SJSA1 (cell line): ENCODE measurements at regions not wholly inside any gene's neighbourhood (a gene's known extent, or its start where the extent isn't known, plus 50 kb on each side); places are given as distances from the start of the nearest gene placed in this dataset.
A peak's percentile ranks its signal among the peaks of the same experiment; 100 is the strongest.
"Not testable (repeated sequence)": the region's sequence is repeated elsewhere in the genome, so short reads cannot be mapped to it uniquely, and the experiment has no call there.

Experiments used
- DNase-seq, 2 experiments: peaks; one replicate each; pipeline ENCODE4 v3.0.0-alpha.2; 2015 to 2020; ENCODE audit warnings: low spot score in 2 of 2, low read depth in 1 of 2
- H3K27ac ChIP-seq: fragments of 250-450 bp; sonication (Bioruptor Pico); 2 replicates; pipeline ENCODE4 v1.5.1; 2020; ENCODE audit warnings: mild to moderate bottlenecking, moderate library complexity
- H3K27me3 ChIP-seq: fragments of 250-450 bp; sonication (Bioruptor Pico); replicated peaks from 2 replicates; pipeline ENCODE4 v1.5.1; 2020; ENCODE audit warnings: mild to moderate bottlenecking, moderate library complexity
- H3K36me3 ChIP-seq: fragments of 250-450 bp; sonication (Bioruptor Pico); 2 replicates; pipeline ENCODE4 v1.5.1; 2020; ENCODE audit warnings: mild to moderate bottlenecking
- H3K4me1 ChIP-seq: fragments of 250-450 bp; sonication (Bioruptor Pico); replicated peaks from 2 replicates; pipeline ENCODE4 v1.6.1; 2021; ENCODE audit warnings: mild to moderate bottlenecking
- H3K4me3 ChIP-seq: fragments of 250-450 bp; sonication (Bioruptor Pico); 2 replicates; pipeline ENCODE4 v1.5.1; 2020; ENCODE audit warnings: mild to moderate bottlenecking
- H3K9me3 ChIP-seq: fragments of 250-450 bp; sonication (Bioruptor Pico); replicated peaks from 2 replicates; pipeline ENCODE4 v1.5.1; 2020; ENCODE audit warnings: mild to moderate bottlenecking

GRCh38 chr12:58313091-58313855 is 371.9 kb downstream of the ATP23 start:
- H3K36me3 ChIP-seq: no peaks in the 10 kb centered on the region
- H3K27me3 ChIP-seq: no peaks in the 10 kb centered on the region
- H3K4me3 ChIP-seq: no peak overlapping the region
- DNase-seq: peak in 1 of 2 experiments; percentile 62
- no peaks in the 10 kb centered on the region for H3K9me3 ChIP-seq
- H3K27ac ChIP-seq: peak overlapping the region; percentile 73
- peaks cover 43% of the 10 kb centered on the region for H3K4me1 ChIP-seq

GRCh38 chr12:58314610-58315009 is 373.2 kb downstream of the ATP23 start:
- DNase-seq: no peak
- Histone ChIP-seq H3K36me3 (no peaks in the 10 kb centered on the region), H3K27ac (no peak overlapping the region)

GRCh38 chr12:58316926-58317325 is 375.6 kb downstream of the ATP23 start:
- H3K36me3 ChIP-seq: no peaks in the 10 kb centered on the region
- peaks cover 21% of the 10 kb centered on the region for H3K4me1 ChIP-seq
- H3K4me3 ChIP-seq: no peak overlapping the region
- H3K27ac ChIP-seq: no peak overlapping the region
- H3K27me3 ChIP-seq: no peaks in the 10 kb centered on the region
- no peaks in the 10 kb centered on the region for H3K9me3 ChIP-seq
- no peak for DNase-seq

More at GRCh38 chr12:58314610-58315009, 373.2 kb downstream of the ATP23 start:
- H3K4me1 ChIP-seq: peaks cover 39% of the 10 kb centered on the region
- H3K27me3 ChIP-seq: no peaks in the 10 kb centered on the region
- no peaks in the 10 kb centered on the region for H3K9me3 ChIP-seq
- H3K4me3 ChIP-seq: no peak overlapping the region

GRCh38 chr12:58321414-58321813 is 380.0 kb downstream of the ATP23 start:
- Histone ChIP-seq H3K27ac (no peak overlapping the region), H3K4me1 (no peaks in the 10 kb centered on the region)

GRCh38 chr12:58323676-58324075 is 382.3 kb downstream of the ATP23 start:
- H3K4me3 ChIP-seq: no peak overlapping the region
- DNase-seq: no peak
- no peaks in the 10 kb centered on the region for H3K4me1 ChIP-seq
- H3K36me3 ChIP-seq: no peaks in the 10 kb centered on the region
- no peaks in the 10 kb centered on the region for H3K27me3 ChIP-seq
- no peak overlapping the region for H3K27ac ChIP-seq
- no peaks in the 10 kb centered on the region for H3K9me3 ChIP-seq

More at GRCh38 chr12:58321414-58321813, 380.0 kb downstream of the ATP23 start:
- H3K4me3 ChIP-seq: no peak overlapping the region
- H3K27me3 ChIP-seq: no peaks in the 10 kb centered on the region
- no peaks in the 10 kb centered on the region for H3K9me3 ChIP-seq
- H3K36me3 ChIP-seq: no peaks in the 10 kb centered on the region
- DNase-seq: no peak

GRCh38 chr12:58325561-58325960 is 384.2 kb downstream of the ATP23 start:
- no peak overlapping the region for H3K27ac ChIP-seq
- DNase-seq: no peak
- H3K9me3 ChIP-seq: no peaks in the 10 kb centered on the region
- H3K36me3 ChIP-seq: no peaks in the 10 kb centered on the region
- no peaks in the 10 kb centered on the region for H3K27me3 ChIP-seq
- H3K4me3 ChIP-seq: no peak overlapping the region
- H3K4me1 ChIP-seq: no peaks in the 10 kb centered on the region

GRCh38 chr12:58326534-58326933 is 385.2 kb downstream of the ATP23 start:
- Histone ChIP-seq H3K27ac (no peak overlapping the region), H3K27me3 (no peaks in the 10 kb centered on the region), H3K4me1 (no peaks in the 10 kb centered on the region), H3K9me3 (no peaks in the 10 kb centered on the region), H3K36me3 (no peaks in the 10 kb centered on the region), H3K4me3 (no peak overlapping the region)
- DNase-seq: no peak

GRCh38 chr12:58336581-58337242 is 395.3 kb downstream of the ATP23 start:
- H3K36me3 ChIP-seq, H3K9me3 ChIP-seq, H3K27me3 ChIP-seq, H3K4me3 ChIP-seq, H3K27ac ChIP-seq, H3K4me1 ChIP-seq: not testable (repeated sequence)
- DNase-seq: peak in 1 of 2 experiments; percentile 55

- H3K4me1 ChIP-seq: peaks cover 12% of the 10 kb centered on the region; the same call in 1 of the 2 replicates
- not testable (repeated sequence) for H3K4me3 ChIP-seq, H3K27me3 ChIP-seq, DNase-seq, H3K36me3 ChIP-seq, H3K9me3 ChIP-seq, H3K27ac ChIP-seq
Observed at GRCh38 chr12:58337539-58337938, 396.2 kb downstream of the ATP23 start.

GRCh38 chr12:58341791-58342190 is 400.4 kb downstream of the ATP23 start:
- Histone ChIP-seq H3K27ac (no peak overlapping the region), H3K4me1 (peaks cover 11% of the 10 kb centered on the region; the same call in 1 of the 2 replicates), H3K27me3 (no peaks in the 10 kb centered on the region), H3K36me3 (no peaks in the 10 kb centered on the region), H3K4me3 (no peak overlapping the region), H3K9me3 (no peaks in the 10 kb centered on the region)
- DNase-seq: no peak

GRCh38 chr12:58342736-58343135 is 401.4 kb downstream of the ATP23 start:
- Histone ChIP-seq H3K4me1 (peaks cover 6% of the 10 kb centered on the region; the same call in 1 of the 2 replicates), H3K4me3 (no peak overlapping the region), H3K27ac (no peak overlapping the region), H3K27me3 (no peaks in the 10 kb centered on the region), H3K9me3 (no peaks in the 10 kb centered on the region), H3K36me3 (no peaks in the 10 kb centered on the region)
- DNase-seq: no peak

- Histone ChIP-seq H3K27me3 (no peaks in the 10 kb centered on the region), H3K4me3 (no peak overlapping the region), H3K4me1 (peaks cover 6% of the 10 kb centered on the region; the same call in 1 of the 2 replicates), H3K27ac (no peak overlapping the region), H3K9me3 (no peaks in the 10 kb centered on the region), H3K36me3 (no peaks in the 10 kb centered on the region)
- peak in 1 of 2 experiments; percentile 39 for DNase-seq
Observed at GRCh38 chr12:58346032-58346632, 404.8 kb downstream of the ATP23 start.

GRCh38 chr12:58347188-58347587 is 405.8 kb downstream of the ATP23 start:
- H3K27ac ChIP-seq: no peak overlapping the region
- H3K9me3 ChIP-seq: no peaks in the 10 kb centered on the region
- no peaks in the 10 kb centered on the region; the same call in 1 of the 2 replicates for H3K4me1 ChIP-seq
- no peak for DNase-seq
- H3K27me3 ChIP-seq: no peaks in the 10 kb centered on the region
- no peak overlapping the region for H3K4me3 ChIP-seq
- H3K36me3 ChIP-seq: no peaks in the 10 kb centered on the region

- DNase-seq: no peak
- Histone ChIP-seq H3K4me3 (no peak overlapping the region), H3K27me3 (no peaks in the 10 kb centered on the region), H3K9me3 (no peaks in the 10 kb centered on the region), H3K27ac (no peak overlapping the region), H3K36me3 (no peaks in the 10 kb centered on the region), H3K4me1 (no peaks in the 10 kb centered on the region)
Observed at GRCh38 chr12:58347691-58348090, 406.3 kb downstream of the ATP23 start.
